Stimulated activated CD4-positive, alpha-beta T cell treated with anti-CD3 and anti-CD28 coated beads, Interleukin-1b, Interleukin-23, amount 100 ng/mL, for 4 hours (primary cell): ENCODE measurements at regions not wholly inside any gene's neighbourhood (a gene's known extent, or its start where the extent isn't known, plus 50 kb on each side); places are given as distances from the start of the nearest gene placed in this dataset.

Experiments used
- DNase-seq, 2 donors: peaks; one replicate each; pipeline ENCODE4 v3.0.0-alpha.2; 2020; ENCODE audit warnings: low read depth in 2 of 2

DNA sequence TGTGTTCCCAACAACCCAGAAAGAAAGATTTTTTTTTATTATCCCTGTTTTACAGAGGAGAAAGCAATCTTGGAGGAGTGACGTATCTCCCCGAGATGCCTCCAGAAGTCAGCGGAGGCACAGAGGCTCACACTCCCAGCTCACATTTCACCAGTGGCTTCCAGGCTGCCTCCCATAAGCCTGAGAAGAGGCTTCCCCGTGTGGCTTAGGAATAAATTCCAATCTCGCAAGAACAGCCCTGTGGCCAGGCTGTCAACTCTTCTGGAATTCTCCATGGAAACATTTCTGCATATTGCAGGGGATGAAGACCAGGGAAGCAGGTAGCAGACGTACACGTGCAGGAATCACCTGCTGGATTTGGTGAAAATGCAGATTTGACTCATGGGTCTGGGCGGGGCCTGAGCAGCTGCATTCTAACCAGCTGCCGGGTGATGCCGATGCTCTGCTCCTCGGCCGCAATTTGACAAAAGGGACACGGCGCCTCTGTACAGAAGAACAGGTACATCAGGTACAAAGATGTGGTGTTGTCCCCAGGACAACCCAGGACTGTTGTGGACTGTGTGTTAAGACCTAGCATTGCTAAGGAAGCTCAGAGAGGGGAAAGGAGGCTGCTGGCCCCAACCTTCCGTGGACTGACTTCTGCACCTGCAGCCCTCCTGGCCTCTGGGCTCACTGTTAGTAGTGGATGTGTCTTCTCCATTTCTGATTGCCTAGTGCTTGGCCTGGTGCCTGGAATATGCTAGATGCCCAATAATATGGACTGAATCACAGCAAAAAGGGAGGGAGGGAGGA, 114.2 kb upstream of the ID2 start:
- no peak for DNase-seq

DNA sequence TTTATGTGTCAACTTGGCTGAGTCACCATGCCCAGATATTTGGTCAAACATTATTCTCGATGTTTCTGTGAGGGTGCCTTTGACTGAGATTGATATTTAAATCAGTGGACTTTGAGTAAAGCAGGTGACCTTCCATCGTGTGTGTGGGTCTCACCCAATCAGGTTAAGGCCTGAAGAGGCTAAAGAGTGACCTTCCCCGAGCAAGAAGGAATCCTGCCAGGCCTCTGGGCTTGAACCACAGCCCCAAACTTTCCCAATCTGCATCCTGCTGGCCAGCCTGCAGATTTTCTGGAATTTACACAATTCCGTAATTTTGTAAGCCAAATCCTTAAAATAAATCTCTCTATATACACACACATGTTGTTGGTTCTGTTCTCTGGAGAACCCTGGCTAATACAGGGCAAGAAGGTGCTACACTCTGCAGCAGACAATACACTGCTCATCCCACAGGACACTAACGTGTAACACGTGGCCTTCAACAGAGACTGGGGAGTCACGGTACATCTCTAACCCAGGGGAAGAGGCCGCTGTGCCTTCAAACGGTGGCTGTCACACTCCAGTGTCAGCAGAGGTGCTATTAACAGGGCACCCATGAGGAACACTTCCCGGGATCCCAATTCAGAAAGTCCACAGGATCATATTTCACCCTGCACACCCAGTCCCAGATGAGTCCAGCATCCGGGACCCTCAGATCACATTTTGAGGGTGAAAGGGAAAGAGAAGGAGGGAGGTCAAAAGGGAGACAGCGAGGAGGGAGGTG, 113.1 kb upstream of the ID2 start:
- DNase-seq = no peak

DNA sequence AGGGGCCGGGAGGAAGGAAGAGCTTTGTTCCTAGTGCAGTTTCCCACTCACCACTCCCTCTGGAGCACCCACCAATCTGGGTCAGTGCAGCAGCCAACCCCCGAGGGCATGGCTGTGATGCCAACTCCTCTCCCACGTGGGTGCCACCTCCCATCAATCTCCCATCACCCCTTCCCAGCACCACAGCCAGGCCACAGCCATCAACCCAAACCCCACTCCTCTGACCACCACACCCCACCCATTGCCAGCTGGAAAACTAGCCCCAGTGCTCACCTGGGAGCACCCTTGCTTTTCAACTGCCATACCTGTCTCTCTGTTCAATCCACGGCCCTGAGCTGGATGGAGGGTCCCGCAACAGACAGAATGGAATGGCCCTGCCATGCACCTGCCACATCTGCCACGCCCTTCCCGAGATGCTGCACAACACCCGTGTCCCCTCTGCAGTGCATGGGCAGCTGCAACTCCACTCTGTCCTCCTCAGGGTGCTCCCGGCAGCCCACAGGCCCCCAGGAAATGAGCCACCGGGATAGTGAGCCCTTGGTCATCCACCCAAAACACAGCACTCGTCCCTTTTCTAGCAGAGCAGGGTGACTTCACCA, 112.4 kb upstream of the ID2 start:
- DNase-seq = no peak

DNA sequence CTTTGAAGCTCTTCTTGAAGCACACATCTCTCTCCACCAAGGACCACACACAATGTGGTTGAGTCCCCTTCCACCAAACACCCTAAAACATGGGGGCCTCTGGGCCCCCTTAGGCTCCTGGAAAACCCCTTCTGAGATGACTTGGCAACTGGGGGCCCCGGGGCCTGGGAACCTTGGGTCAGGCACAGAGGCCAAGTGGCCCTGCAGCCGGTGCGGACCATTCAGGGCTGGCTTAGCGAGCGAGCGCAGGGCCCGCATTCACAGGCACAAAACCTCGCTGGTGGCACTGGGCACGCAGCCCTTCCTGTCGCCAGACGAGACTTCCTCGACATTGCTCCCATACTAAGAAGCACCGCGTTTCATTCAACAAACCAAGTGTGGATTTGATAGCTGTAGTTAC, 111.2 kb upstream of the ID2 start:
- DNase-seq = no peak

DNA sequence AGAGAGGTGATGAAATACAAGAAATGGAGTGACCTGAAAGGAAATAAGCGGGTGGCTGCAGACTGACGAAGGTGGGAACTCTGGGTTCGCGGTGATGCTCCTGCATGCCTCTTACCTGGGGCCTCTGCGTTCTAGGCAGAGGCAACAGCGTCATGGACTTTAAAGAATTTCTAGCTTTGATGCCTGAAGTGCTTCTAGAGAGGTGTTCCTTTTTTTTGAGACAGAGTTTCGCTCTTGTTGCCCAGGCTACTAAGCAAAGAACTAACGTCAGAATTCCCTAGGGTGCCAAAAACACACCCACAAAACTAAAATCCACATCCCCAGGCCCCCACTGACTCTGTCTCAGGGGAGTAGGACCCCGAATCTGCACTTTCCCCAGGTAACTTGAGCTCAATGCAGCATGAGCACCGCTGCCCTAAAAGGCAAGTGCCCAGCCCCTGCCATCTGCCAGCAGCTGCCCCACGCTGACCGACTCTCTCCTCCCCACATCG, 110.5 kb upstream of the ID2 start:
- no peak for DNase-seq

DNA sequence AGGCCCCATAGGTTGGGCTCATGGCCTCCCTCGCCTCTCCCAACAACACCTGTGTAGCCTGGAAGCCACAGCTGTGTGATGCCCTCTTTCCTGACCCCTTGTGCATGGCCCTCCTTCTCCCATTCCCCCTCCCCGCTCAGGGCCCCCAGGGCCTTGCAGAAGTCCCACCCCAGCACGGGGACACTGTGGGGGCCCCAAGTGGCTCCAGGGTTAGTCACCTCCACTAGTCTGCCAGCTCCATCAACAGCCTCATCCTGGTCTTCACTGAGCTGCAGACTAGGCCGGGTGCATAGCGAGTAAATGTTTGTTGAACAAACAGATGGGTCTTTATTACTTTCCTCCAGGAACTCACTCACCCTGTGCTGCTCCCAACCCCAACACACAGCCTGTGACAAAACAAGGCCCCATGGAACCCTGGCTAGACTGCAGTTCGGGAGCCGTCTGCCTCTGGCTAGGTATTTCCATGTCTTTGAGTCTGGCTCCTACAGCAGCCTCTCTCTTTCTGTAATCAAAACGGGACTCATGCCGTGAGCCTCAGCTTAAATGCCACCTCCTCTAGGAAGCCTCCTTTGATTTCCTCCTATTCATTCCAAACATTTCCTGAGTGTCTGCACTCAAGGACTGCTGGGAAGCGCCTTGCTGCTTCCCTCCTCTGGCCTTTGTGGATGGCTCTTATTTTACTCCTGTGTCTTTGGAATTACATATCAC, 109.9 kb upstream of the ID2 start:
- DNase-seq = no peak

DNA sequence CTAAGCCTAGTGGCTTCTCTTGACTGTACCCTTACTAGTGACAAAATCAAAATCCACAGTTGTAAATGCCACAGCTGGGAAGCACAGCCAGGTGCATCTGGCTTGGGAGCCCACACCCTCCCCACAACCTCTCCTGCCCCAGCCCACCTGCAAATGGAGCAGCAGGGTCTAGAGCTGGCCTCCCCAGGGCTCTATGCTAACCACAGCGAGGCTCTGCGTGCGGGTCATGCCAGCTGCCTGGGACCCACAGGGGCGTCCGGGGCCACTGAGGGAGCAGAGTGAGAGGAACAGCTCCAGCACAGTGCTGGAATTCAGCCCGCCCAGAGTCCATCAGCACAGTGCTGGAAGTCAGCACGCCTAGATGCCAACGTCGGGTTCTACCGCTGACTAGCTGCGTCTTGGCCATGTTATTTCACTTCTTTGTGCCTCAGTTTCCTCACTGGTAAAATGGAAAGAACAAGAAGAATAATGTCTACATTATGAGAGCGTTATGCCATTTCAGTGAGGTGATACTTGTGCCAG, 109.1 kb upstream of the ID2 start:
- no peak for DNase-seq

DNA sequence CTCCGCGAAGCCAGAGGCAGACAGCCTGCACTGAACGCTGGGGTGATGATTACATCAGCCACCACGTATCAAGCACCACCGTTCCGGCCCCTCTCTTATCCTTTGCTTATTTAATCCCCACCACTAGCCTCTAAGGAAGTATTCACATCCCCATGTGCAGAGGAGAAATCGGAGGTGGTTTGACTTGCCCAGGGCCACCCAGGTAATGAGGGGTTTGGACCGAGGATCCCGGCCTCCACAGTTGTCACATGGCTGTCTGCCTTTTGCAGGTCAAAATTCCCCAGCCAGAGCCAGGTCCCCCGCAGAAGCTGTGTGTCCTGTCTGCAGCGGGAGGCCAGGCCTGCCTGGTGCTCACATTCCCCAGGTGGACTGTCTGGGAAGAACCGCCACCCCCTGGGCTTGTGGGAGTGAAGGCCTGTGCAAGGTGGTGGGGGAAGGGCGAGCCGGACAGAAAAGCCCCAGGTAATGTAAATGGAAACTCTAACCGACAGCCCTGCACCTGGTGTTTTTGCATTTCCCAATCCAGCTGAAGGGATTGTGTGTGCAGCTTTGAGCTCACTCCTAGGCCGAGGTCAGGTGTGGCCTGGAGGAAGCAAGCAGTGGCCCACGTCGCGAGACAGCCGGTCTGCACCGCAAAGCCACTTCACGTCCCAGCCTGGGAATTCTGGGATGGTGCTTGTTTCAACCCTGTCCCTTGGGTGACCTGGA, 108.5 kb upstream of the ID2 start:
- no peak for DNase-seq

DNA sequence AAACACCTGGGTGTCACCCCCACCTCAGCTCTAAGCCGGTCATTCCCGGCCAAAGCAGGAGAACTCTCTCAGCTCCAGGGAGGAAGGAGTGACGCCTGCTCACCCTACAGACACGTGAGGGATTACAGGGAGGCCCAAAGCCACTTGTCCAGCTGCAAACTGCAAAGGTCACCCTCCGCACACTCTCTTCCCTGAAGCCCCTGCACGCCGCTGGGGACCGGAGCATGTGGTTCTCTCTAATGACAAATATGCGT, 108.0 kb upstream of the ID2 start:
- no peak for DNase-seq

DNA sequence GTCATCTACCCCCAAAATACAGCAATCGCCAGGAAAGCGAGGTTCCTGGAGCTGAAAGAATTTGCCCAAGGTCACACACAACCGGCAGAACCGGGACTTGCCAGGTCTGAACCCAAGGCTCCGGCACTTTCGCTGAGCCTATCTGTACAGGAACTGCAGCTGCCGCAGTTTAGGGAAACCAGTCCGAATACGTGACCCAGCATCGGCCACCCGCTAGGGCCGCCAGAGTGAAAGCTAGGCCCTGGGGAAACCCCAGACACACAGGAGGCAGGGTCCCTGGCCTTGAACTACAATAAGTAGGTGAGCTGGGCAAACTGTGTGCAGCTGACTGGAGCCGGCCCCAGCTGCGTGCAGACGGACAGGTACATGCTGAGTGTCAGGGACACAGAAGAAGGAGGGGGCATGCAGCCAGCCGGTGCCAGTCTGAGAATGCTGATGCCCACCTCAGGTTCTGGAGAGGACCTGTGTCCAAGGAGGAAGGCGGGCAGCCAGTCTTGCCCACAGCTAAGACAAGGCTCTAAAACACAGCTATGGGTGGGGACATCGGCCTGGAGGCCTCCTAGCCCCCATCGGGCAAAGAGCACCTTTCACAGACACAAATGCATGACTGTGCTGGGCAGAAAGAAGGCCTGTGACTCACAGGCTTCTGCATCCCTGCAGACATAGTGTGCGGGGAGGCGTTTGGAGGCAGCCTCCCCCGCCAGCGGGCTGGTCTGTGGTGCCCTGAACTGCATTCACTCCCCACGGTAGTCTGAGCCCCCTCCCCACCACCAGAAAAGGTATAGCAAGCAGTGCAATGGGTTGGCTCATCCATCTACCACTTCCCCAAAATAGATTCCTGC, 107.4 kb upstream of the ID2 start:
- DNase-seq = no peak

DNA sequence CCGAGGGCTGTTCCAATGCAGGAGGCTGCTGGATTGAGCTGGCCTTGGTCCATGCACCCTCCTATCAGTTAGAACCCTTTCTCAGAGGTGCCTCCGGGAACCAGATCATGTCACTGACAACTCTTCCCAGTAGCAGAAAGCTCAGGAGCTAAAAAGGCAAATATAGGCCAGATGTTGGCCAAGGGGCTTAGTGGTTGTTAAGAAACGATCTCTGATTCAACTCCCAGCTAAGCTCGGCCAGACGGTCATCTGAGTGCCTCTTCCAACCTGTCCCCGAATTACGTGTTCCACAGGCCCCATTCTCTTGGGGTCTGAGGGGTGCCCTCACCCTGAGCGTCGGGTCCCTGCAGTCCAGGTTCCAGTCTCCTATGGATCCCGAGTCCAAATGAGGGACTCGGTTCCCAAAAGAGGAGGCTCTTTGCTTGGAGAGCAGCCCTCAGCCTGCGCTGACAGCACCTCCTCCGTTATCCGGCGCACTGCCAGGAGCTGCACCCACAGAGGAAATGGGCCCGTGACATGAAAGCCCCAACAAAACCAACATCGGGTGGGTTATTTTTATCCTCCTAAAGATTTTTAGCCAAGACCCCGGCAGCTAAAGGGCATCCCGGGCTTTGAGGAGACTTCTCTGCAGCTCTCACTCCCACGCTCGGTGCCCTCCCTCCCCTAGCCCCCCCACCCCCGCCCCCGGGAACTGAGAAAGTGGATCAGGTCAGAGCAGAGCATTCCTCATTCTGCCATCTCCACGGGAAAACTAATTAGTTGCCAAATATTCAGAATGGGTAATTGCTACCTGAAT, 106.6 kb upstream of the ID2 start:
- peak in 1 of 2 donors; percentile 24 for DNase-seq

DNA sequence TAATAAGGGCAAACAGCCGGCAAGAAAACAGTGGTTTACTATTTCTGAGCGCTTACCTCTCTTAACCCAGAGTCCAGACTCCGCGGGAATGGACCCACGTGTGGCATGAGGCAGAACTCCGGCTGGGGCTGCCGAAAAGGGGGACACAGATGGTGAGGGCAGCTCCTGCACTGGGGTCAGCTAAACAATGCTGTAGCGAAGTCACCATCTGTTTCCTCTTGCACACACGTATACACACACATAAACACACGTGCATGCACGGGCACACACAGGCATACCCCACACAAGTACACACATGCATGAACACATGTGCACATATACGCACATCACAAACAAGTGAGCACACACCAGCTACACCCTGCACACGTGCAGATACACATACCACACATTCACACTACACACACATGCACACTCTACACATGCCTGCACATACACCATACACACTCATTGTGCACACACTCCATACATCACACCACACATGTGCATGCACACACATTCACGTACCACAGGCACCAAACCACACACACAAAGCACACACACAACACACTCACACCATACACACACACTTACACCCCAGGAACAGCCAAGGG, 105.9 kb upstream of the ID2 start:
- DNase-seq = no peak

DNA sequence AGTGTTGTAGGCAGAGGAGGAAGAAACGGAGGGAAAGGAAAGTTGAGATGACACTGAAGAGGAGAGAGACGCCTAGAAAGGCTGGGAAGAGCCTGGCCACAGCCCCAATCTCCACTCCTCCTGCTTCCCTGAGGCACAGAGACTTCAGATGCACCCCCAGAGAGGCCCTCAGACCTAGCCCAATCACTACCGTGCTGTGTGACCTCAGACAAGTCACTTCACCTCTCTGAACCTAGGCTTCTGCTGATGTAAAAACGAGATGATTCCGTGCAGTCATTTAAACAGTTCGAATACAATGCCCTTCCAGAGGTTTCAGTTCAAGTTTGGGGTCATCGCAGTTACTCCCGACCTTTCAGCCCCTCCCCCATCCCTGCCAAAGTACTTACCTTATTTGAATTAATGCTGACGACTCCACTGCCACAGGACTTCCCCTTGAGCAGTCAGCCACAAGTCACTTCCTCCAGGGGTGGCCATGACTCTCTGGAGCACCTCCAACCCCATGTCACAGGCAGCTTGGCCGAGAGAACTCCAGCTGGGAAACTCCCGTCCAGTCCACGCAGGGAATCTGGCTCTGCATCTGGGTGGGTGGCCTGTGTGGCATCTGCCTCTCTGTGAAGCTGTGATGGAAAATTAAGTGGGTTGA, 105.2 kb upstream of the ID2 start:
- DNase-seq = no peak

DNA sequence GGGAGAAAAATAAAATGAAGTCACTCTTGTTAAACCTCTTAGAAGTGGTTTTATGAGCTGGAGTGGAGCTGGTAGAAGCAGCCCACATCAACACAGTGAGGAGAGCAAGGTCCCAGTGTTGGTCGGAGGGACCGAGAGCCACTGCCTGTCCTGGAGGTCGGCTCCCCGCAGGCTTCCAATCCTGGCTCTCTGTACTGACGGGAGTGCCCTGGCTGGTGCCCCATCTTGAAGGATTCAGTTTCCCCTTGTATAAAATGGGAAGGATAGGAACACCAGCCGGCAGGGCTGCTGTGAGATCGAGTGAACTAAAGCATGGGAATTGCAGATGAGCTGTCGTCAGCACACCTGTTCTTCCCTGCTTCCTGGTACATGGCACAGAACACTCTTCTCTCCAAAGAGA, 104.3 kb upstream of the ID2 start:
- DNase-seq = no peak

DNA sequence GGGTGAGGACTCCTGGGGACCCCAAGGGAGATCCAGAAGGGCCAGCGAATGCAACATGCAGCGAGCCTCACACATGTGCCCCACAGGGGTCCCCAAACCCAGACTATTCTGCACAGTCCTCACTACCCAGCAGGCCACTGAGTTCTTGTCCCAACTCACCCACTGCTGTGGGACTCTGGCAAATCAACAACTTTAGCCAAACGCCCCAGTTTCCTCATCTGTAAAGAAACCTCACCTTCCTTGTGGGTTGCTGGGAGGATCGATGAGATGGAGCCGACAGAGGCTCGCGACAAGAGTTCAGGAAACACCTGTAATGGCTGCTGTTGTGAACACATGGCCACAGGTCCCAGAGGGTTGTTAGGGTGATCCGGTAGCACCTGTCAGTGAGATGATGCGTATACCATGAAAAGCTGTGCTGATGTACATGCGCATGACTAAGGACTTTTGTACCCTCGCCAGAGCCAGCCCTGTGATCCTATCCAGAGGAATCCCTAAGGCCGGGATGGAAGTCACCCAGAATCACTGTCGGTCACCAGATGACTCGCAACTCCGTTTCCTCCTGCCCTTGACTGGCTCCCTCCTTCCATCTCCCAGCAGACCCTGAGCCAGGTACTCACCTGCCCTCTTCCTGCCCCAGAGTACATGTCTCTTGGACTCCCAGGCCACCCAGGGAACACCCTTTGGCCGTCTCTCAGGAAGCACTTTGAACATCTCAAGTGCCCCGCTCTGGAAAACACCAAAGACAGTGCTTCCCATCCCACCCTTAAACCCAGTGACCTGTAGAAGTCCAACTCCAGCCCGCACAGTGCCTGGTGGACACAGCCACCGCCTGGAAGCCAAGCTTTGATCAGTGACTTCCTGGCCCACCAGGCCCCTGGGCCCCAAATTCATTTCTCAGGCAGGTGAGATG, 103.3 kb upstream of the ID2 start:
- DNase-seq = no peak

DNA sequence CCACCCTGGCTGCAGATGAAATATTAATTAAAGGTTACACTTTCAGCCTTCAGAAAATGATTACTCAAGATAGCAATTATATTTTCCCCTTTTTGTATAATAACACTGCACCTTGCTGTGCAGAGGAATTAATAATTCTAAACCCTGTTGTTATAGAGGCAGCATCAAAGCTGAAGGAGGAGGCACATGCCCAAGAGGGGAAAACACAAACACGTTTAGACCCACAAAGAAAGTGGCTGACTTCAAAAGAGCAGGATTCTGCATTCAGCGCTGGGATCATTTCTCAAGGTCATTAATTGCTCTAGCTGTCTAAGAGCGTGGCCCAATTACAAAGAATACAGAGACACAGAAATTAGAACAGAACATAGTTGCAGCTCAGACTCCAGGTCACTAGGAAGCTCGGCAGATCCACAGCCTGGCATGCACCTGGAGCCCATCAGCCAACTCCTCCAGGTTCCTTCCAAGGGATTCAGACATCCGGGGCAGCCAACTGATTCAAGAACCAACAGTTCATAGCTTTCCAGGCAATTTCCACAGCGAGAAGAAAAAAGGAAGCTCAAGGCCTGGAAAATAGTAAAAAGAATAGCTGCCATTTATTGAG, 102.3 kb upstream of the ID2 start:
- DNase-seq = no peak
